ENCODE measurements at regions not wholly inside any gene's neighbourhood (a gene's known extent, or its start where the extent isn't known, plus 50 kb on each side); places are given as distances from the start of the nearest gene placed in this dataset.

DNA sequence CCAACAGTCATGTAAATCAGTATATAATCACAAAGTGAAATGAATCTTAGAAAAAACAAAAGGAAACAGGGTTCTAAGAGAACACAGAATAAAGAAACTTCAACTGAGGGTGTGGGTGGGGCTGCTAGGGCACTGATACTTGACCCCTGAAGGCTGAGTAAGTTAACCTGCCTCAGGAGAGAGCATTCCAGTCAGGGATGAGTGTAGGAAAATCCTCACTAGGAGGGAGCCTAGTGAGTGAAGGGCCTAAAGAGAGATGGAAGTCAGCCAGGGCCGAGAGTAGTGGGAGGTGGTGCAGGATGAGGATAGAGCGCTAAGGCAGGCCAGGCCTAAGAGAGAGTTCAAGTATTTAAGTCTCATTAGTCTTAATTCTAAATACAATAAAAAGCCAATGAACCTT, 342.6 kb downstream of the SATB2 start:
- no peak for DNase-seq
- no peak overlapping the region for H3K4me2 ChIP-seq (ENCODE audit: low read length)
- no peaks in the 10 kb centered on the region for H3K4me1 ChIP-seq (ENCODE audit: insufficient read depth, low read length)
- no peak for TF ChIP-seq EZH2 (IDR thresholded peaks at IDR 0.05; ENCODE audit: low read length, unreplicated experiment)
- TF ChIP-seq EZH2phosphoT487 (IDR thresholded peaks at IDR 0.05; ENCODE audit: borderline replicate concordance, low read length), result no peak
- TF ChIP-seq, protein P1, sequence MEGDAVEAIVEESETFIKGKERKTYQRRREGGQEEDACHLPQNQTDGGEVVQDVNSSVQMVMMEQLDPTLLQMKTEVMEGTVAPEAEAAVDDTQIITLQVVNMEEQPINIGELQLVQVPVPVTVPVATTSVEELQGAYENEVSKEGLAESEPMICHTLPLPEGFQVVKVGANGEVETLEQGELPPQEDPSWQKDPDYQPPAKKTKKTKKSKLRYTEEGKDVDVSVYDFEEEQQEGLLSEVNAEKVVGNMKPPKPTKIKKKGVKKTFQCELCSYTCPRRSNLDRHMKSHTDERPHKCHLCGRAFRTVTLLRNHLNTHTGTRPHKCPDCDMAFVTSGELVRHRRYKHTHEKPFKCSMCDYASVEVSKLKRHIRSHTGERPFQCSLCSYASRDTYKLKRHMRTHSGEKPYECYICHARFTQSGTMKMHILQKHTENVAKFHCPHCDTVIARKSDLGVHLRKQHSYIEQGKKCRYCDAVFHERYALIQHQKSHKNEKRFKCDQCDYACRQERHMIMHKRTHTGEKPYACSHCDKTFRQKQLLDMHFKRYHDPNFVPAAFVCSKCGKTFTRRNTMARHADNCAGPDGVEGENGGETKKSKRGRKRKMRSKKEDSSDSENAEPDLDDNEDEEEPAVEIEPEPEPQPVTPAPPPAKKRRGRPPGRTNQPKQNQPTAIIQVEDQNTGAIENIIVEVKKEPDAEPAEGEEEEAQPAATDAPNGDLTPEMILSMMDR (conservative IDR thresholded peaks at IDR 0.05; ENCODE audit: low read depth, low read length), result no peak
- no peaks in the 10 kb centered on the region for H3K36me3 ChIP-seq (ENCODE audit: low read depth, low read length)
- CTCF ChIA-PET, result no interaction called here
- no peaks in the 10 kb centered on the region for H3K79me2 ChIP-seq (ENCODE audit: low read length)
- no peaks in the 10 kb centered on the region for H4K20me1 ChIP-seq (ENCODE audit: low read length)
- H3K9me2 ChIP-seq (replicated peaks; ENCODE audit: low read length), result no peaks in the 10 kb centered on the region
- no peaks in the 10 kb centered on the region for H3K9me3 ChIP-seq (ENCODE audit: low read length)
- no peak overlapping the region for H2AFZ ChIP-seq (ENCODE audit: low read length)
- no peaks in the 10 kb centered on the region for H3F3A ChIP-seq (ENCODE audit: low read length, unreplicated experiment)
- no peak for ATAC-seq
- H3K9ac ChIP-seq (ENCODE audit: low read length), result no peak overlapping the region
- H3K27ac ChIP-seq (ENCODE audit: low read length), result no peak overlapping the region
- no TSS peak for BruUV-seq (replicated peaks)
- intact Hi-C loops (cut with micrococcal nuclease), result no loop called here
- H3K4me3 ChIP-seq (ENCODE audit: low read length), result no peak overlapping the region
- H3K27me3 ChIP-seq (ENCODE audit: low read length), result peaks cover 15% of the 10 kb centered on the region; the same call in 1 of the 2 replicates
- POLR2A ChIA-PET (ENCODE audit: unreplicated experiment), result no interaction called here

DNA sequence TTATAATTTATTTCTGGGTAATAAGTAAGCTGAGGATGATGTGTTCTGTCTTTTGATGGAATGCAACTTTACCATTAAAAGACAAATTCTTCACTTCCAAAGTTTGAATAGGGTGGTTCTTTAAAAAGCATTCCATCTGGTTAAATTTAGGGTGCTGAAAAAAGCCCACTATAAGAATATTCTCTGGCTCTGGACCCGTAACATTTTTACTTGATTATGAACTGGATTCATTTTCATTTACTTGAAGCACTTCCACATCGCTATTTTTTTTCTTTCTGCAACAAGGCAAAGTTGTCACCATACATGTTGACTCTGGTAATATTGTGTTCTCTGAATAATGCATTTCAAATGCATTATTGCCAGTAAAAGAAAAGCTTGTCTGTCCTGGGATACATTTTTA, 344.6 kb downstream of the SATB2 start:
- no peak overlapping the region for H3K4me2 ChIP-seq (ENCODE audit: low read length)
- ChIA-PET CTCF (no interaction called here), POLR2A (ENCODE audit: unreplicated experiment) (no interaction called here)
- no TSS peak for BruUV-seq (replicated peaks)
- no peak overlapping the region for H2AFZ ChIP-seq (ENCODE audit: low read length)
- intact Hi-C loops (cut with micrococcal nuclease), result no loop called here
- no peaks in the 10 kb centered on the region; the same call in 1 of the 2 replicates for H3K27me3 ChIP-seq (ENCODE audit: low read length)
- no peak overlapping the region for H3K9ac ChIP-seq (ENCODE audit: low read length)
- no peaks in the 10 kb centered on the region for H3K9me3 ChIP-seq (ENCODE audit: low read length)
- TF ChIP-seq EZH2 (IDR thresholded peaks at IDR 0.05; ENCODE audit: low read length, unreplicated experiment), result no peak
- TF ChIP-seq EZH2phosphoT487 (IDR thresholded peaks at IDR 0.05; ENCODE audit: borderline replicate concordance, low read length), result no peak
- TF ChIP-seq, protein P1 (conservative IDR thresholded peaks at IDR 0.05; ENCODE audit: low read depth, low read length), result no peak
- DNase-seq, result no peak
- no peaks in the 10 kb centered on the region for H3K79me2 ChIP-seq (ENCODE audit: low read length)
- H3K4me3 ChIP-seq (ENCODE audit: low read length), result no peak overlapping the region
- no peak for ATAC-seq
- no peaks in the 10 kb centered on the region for H3K4me1 ChIP-seq (ENCODE audit: insufficient read depth, low read length)
- no peaks in the 10 kb centered on the region for H3K36me3 ChIP-seq (ENCODE audit: low read depth, low read length)
- H4K20me1 ChIP-seq (ENCODE audit: low read length), result no peaks in the 10 kb centered on the region
- no peaks in the 10 kb centered on the region for H3F3A ChIP-seq (ENCODE audit: low read length, unreplicated experiment)
- H3K27ac ChIP-seq (ENCODE audit: low read length), result no peak overlapping the region
- no peaks in the 10 kb centered on the region for H3K9me2 ChIP-seq (replicated peaks; ENCODE audit: low read length)

DNA sequence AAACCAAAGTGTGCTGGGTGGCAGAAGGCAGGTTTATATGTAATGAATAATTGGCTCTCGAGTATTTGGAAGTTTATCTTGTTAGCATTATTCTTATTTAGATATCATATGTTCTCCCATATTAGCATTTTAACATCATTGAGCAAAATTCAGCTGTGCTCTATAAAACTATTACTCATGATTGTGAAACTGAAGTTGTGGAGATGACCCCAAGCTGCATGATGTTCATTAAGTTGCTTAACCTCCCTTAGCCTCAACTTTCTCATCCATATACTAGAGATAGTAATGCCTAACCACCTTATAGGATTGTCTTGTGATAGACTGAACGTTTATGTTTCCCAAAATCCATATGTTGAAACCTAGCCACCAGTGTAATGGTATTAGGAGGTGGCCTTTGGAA, 346.3 kb downstream of the SATB2 start:
- intact Hi-C loops (cut with micrococcal nuclease), result no loop called here
- no peak overlapping the region for H3K4me2 ChIP-seq (ENCODE audit: low read length)
- H3K9me2 ChIP-seq (replicated peaks; ENCODE audit: low read length), result no peaks in the 10 kb centered on the region
- H3K9ac ChIP-seq (ENCODE audit: low read length), result no peak overlapping the region
- DNase-seq, result no peak
- ATAC-seq, result no peak
- POLR2A ChIA-PET (ENCODE audit: unreplicated experiment), result no interaction called here
- no peak overlapping the region for H3K27ac ChIP-seq (ENCODE audit: low read length)
- no peaks in the 10 kb centered on the region for H3F3A ChIP-seq (ENCODE audit: low read length, unreplicated experiment)
- no peaks in the 10 kb centered on the region for H3K4me1 ChIP-seq (ENCODE audit: insufficient read depth, low read length)
- no peaks in the 10 kb centered on the region for H3K79me2 ChIP-seq (ENCODE audit: low read length)
- H2AFZ ChIP-seq (ENCODE audit: low read length), result no peak overlapping the region
- H3K27me3 ChIP-seq (ENCODE audit: low read length), result peaks cover 7% of the 10 kb centered on the region; the same call in 1 of the 2 replicates
- TF ChIP-seq EZH2 (IDR thresholded peaks at IDR 0.05; ENCODE audit: low read length, unreplicated experiment), result no peak
- TF ChIP-seq, protein P1 (conservative IDR thresholded peaks at IDR 0.05; ENCODE audit: low read depth, low read length), result no peak
- no peak for TF ChIP-seq EZH2phosphoT487 (IDR thresholded peaks at IDR 0.05; ENCODE audit: borderline replicate concordance, low read length)
- no peaks in the 10 kb centered on the region for H4K20me1 ChIP-seq (ENCODE audit: low read length)
- no peaks in the 10 kb centered on the region for H3K36me3 ChIP-seq (ENCODE audit: low read depth, low read length)
- no TSS peak for BruUV-seq (replicated peaks)
- no peak overlapping the region for H3K4me3 ChIP-seq (ENCODE audit: low read length)
- CTCF ChIA-PET, result no interaction called here
- H3K9me3 ChIP-seq (ENCODE audit: low read length), result no peaks in the 10 kb centered on the region

Data from PC-3 (cell line).